ENCODE measurements at regions not wholly inside any gene's neighbourhood (a gene's known extent, or its start where the extent isn't known, plus 50 kb on each side); places are given as distances from the start of the nearest gene placed in this dataset.
"Not testable (repeated sequence)": the region's sequence is repeated elsewhere in the genome, so short reads cannot be mapped to it uniquely, and the experiment has no call there.

DNA sequence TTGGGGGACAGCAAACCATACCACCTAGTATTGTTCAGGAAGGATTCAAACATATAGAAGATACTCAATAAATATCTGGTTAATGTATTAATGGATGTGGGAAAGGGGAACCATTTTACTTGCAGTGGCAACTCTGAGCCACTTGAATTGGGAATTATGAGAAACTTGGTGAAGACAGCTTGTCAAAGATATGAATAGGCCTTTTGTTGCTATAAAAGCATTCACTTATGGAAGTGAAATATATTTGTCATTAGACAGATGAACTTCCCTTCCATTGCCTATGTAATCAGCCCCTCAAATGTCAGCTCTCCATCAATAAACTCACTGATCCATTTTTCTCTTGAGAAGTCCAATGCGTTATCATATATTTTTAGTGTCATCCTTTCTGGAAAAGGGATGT lies 56.1 kb downstream of the GPR85 start:
- no peak for DNase-seq

DNA sequence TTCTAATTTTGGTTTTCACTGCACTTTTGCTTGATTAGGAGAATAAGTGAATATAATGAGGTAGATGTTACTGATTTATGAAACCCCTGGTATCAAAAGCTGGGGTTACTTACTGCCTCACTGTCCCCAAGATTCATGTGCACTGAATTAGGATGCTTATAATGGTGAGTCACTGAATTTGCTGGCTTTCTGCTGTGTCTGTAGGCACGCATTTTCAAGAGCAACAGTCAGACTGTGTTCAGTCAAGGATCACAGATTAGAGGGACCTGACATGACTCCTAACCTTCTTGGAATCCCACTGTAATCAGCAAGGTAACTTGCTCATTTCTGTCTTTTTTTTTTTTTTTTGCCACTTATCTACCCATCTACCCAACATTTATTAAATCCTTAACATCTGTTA lies 59.7 kb downstream of the GPR85 start:
- DNase-seq = no peak

DNA sequence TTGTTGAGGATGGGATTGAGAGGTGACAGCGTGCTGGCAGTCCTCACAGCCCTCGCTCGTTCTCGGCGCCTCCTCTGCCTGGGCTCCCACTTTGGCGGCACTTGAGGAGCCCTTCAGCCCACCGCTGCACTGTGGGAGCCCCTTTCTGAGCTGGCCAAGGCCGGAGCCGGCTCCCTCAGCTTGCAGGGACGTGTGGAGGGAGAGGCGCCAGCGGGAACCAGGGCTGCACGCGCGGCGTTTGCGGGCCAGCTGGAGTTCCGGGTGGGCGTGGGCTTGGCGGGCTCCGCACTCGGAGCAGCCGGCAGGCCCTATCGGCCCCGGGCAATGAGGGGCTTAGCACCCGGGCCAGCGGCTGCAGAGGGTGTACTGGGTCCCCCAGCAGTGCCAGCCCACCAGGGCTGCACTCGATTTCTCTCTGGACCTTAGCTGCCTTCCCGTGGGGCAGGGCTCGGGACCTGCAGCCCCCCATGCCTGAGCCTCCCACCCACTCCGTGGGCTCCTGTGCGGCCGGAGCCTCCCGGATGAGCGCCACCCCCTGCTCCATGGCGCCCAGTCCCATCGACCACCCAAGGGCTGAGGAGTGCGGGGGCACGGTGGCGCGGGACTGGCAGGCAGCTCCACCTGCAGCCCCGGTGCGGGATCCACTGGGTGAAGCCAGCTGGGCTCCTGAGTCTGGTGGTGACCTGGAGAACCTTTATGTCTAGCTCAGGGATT lies 69.3 kb downstream of the GPR85 start:
- not testable (repeated sequence) for DNase-seq

DNA sequence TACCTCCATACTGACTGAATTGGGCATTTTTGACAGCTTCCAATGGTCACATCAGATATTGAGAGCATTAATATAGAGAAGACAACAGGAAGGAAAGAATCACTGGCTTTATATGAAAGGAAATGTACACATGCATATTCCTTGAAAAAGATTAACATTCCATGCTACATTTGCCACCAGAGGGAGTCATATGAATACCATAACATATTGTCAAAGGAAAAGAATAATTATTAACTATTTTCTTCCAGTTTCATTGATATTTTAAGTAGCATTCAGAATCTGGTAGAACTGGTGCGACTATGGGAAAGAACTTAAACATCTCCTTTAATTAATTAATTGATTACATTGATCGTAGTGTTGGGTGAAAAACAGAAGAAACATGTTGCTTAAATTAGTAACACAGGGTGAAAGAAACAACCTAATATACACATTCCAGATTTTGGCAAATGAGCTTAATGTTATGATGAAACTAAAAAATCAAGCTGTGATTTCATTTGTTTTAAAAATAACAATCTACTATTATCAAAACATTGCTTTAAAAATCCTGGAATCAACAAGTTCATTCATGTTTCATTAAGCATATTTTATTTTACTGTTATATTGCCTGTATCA lies 71.5 kb downstream of the GPR85 start:
- no peak for DNase-seq

DNA sequence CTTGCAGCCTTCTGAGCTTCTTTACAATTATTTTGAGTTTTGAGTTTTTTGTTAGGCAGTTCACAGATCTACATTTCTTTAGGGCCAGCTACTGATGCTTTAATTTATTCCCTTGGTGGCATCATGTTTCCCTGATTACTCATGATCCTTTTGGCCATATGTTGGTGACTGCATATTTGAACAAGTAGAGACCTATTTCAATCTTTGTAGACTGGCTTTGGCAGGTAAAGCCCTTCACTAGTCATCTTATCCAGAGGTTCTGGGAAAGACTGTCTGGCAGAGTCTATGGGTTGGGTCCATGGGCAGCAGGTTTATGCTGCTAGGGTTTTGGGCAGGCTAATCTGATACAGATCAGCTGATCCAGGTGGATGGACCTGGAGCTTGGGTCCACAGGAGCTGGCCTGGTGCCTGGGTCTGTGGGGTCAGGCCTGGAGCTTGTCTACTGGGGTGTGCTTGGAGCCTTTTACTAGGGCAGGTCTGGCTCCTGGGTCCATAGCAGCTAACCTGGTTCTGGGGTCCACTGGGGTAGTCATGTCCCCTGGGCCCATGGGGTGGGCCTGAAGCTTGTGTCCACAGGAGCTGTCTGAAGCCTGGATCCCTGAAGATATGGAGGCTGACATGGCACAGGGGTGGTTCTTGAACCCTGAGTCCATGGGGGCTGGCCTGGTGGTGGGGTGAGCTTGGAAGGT lies 72.7 kb downstream of the GPR85 start:
- DNase-seq = no peak

DNA sequence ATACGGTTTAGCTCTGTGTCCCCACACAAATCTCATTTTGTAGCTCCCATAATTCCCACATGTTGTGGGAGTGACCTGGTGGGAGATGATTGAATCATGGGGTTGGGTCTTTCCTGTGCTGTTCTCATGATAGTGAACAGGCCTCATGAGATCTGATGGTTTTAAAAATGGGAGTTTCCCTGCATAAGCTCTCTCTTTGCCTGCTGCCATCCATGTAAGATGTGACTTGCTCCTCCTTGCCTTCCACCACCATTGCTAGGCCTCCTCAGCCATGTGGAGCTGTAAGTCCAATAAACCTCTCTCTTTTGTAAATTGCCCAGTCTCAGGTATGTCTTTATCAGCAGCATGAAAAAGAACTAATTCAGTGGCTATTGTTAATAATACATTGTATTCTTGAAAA lies 73.8 kb downstream of the GPR85 start:
- not testable (repeated sequence) for DNase-seq

DNA sequence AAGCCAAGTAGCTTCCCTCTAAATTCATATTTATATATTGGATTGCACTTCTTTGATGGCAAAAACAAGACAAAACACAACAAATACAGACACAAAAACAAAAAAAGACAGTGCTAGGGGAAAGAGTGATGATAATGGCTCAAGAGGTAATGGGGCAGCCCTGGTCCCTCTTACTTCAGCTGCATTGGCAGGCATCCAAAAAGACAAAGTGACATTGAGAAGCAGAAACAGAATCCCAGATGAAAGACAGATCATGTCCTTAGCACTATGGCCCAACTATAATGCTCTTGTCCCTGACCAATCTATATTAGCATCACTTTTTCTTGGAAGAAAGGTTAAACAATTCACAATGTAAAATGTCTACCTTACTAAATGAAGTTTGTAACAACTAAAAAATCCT lies 76.2 kb downstream of the GPR85 start:
- DNase-seq = no peak

DNA sequence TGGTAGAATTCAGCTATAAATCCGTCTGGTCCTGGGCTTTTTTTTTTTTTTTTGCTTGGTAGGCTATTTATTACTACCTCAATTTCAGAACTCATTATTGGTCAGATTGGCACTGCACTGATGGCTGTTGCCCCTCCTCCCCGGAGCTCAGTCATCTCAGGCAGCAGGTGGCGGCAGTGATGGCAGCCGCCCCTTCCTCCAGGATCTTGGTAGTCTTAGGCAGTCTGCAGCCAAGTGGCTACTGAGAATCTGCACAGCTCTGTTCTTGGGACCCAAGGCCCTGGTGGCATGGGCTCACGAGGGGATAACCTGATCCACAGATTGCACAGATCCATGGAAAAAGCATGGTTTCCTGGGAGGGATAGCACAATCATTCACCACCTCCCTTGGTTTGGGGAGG lies 77.9 kb downstream of the GPR85 start:
- DNase-seq = no peak

DNA sequence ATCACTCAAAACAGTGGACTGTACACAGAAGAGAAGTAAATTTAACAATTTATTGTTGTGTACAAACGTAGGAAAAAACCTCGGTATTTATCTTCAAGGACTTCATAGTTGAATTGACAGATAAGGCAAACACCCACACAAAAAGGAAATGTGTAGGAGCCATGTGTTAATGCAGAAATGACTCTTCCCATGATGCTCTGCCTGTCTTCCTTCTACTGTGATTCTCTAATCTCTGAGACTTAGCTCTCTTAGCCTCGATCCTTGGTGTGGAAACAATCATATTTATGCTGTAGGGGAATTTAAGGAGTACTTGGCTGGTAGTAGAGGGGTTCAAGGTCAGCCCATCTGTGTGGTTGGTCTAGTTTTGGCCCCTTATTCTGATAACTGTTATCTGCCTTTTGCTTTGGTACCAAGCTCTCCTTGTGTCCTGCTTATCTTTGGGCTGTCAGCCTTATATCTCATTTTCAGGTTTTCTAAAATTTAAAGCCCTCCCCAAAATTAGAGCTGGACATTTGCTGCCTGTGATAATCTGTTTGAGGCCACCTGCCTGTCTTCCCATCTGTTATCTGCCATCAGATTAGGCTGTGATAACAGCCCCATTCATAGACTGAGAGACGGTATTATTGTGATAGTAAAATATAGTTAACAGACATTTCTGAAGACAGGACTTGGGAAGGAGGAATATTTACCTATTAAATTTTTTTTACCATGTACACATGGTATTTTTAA lies 81.7 kb downstream of the GPR85 start:
- DNase-seq = no peak

DNA sequence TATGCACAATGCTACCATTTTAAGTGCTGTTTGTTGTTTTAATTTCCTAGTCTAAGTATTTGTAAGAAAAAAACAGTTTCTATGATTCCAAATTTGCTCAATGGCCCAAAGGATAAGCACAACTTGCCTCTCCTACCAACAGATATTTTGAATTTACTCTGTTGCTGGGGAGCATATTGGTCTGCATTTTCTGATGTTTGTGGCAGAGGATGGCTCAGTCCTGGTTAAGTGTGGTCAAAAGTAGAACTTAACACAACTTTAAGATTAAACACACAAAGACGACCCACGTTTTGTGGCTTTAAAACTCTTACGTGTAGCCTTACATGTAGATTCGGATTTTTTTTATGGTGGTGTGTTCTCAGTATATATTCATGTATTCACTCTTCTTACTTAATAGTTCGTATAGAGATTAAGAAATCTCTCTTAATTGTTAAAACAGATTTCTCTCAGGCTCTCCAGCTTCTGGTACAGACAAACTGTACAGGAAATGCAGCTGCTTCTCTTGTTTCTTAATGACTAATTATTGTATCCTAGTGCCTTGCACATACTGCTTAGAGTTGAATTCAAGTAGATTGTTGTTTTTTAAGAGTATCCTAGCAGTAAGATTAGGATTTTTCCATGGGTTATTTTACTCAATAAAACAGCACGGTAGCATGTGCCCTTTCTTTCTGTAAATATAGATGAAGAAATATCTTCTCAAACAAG lies 86.2 kb downstream of the GPR85 start:
- DNase-seq = no peak

DNA sequence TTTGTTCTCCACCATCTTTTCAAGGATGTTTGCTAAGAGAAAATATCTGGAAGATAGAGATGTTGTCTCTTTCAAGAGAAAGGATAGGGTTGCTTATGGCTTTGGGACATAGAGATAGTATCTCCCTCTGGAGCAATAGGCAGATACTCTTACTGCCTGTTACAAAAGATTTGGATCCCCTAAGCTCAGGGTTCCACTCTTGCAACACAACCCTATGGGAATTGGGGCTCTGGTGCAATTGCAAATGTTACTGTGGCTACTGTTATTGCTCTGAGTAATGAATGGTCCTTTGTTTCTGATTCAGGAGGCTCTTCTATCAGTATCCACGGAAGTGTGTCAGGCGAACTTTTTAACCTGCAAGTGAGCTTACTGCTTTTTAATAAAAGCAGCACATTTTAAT lies 88.8 kb downstream of the GPR85 start:
- DNase-seq = no peak

DNA sequence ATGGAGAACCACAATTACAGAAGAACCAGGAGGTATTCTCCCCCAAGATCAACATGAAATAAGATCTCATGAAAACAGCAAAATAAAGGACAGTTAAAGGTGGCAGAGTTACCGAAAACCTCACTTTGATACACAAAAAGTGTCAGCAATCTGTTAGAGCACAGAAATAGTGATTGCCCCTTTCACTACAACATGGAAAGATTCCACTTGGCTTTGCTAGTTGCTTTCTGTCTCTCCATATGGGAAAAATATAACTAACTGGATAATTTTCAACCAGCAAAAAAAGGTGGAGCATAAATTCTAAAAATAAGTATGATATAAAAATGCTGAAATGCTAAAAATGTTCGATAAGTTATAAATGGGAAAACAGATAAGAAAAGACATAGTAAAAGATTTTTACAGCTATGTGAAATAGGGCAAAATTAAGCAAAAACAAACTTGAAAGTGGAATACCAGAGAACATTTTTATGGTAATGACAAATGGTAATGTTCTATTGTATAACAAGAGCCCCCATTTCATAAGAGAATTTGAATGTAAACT lies 90.2 kb downstream of the GPR85 start:
- DNase-seq = no peak

DNA sequence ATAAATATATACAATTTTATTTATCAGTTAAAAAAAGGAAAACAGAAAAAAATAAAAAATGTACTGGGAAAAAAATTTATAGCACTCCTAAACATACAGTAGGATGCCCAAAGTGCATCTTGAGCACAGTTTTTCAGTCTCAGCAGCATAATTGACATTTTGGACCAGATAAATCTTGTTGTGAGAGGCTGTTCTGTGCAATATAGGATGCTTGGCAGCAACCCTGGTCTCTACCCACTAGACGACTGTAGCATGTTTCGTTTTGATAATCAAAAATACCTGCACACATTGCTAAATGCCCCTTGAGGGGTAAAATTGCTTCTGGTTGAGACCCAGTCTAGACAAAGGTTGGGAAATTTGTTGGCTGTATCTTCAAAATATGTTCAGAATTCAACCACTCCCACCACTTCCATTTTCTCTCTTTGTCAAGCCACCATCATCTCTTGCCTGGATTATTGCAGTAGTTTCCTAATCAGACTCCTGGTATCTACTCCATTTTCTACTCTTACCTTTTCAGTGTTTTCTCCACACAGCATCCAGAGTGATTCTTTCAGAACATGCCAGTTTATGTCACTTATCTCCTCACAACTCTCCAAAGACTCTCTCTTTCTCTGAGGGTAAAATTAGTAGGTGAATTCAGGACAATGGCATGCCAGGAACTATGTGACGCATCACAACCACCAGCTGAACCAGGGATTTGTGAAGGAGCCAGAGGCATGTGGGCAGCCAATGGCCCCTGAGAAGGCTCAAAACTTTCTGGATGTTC lies 91.4 kb downstream of the GPR85 start:
- DNase-seq = no peak

DNA sequence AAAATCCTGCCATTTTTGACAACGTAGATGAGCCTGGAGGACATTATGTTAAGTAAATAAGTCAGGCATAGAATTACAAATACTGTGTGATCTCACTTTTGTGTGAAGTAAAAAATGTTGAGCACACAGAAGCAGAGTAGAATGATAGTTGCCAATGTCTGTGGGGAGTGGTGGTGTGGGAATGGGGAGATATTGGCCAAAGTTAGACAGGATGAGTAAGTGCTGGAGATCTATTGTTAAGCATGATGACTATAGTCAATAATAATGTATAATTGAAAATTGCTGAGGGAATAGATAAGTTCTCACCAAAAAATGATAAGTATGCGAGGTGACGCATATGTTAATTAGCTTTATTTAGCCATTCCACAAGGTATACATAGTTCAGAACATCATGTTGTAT lies 92.0 kb downstream of the GPR85 start:
- DNase-seq = no peak

DNA sequence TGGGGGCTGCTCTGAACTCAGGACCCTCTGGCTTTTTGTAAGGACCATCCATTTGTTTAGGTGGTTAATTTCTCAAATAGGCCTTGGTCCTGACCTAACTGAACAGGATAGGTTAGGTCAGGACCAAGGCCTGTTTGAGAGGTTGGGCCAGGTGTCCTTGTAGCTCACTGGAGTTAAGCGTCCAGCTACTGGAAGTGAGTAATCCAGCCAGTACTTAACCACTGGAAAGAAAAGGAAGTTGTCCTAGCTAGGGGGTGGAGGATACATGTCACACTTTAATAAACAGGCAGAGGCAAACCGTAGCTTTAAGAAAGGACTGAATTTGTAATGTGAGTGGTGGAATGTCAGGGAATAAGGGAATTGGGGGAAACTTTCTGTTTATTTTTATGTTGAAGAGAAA lies 96.0 kb downstream of the GPR85 start:
- DNase-seq = no peak

DNA sequence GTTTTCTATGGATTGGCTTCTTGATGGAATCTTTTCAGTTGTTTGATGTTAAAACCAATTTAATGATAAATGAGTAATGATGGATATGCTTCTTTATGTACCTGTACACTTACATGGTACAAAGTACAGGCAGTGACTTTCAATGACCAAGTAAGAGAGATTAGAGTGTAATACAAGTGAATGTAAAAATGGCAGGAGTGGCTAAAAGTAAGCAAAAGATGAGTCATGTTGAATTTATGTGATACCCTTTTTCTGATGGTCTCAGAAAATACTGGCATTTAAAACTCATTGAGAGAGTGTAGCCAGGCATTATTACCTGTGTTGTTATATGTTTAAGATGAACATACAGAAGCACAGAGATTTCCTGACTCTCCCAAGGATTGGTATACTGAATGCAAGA lies 97.1 kb downstream of the GPR85 start:
- no peak for DNase-seq

DNA sequence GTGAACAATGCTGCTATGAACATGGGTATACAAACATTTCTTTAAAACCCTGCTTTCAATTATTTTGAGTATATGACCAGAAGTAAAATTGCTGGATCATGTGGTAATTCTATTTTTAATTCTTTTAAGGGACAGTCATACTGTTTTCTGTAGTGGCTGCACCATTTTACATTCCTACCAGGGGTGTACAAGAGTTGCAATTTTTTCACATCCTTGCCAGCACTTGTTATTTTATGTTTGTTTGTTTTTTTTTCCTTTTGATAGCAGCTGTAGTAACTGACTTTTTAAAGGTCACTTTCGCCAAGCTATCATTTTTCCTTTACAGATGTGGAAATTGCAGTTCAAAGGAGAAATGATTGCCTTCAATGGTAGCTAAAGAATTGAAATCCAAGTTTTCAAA lies 99.5 kb downstream of the GPR85 start:
- DNase-seq = no peak

DNA sequence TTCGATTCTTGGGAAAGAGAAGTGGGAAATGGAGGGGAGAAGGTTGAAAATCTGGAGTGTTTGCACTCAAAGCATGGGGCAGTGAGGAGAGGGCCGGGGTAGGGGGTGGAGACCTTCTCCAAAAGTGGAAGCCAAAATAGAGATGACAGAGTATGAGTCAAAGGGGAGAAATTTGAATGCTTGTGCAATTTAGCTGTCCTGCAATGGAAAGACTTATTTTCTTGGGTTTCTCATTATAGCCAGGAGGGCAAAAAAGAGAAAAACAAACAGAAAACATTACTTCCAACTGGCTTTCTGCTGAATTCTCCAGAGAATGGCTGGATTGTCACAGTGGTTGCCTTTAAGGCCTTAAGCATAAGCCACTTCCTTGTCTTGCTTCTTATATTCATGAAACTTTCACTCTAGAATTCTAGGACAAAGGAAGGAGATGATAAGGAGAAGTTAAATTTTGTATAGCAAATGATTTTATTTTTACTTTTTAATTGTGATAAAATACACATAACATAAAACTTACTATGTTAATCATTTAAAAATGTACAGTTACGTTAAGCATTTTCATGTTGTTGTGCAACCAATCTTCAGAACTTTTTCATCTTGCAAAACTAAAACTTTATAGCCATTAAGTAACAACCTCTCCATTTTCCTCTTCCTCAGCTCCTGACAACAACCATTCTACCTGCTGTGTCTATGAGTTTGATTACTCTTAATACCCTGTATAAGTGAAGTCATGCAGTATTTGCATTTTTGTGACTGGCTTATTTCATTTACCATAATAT lies 100.2 kb downstream of the GPR85 start:
- DNase-seq = no peak

DNA sequence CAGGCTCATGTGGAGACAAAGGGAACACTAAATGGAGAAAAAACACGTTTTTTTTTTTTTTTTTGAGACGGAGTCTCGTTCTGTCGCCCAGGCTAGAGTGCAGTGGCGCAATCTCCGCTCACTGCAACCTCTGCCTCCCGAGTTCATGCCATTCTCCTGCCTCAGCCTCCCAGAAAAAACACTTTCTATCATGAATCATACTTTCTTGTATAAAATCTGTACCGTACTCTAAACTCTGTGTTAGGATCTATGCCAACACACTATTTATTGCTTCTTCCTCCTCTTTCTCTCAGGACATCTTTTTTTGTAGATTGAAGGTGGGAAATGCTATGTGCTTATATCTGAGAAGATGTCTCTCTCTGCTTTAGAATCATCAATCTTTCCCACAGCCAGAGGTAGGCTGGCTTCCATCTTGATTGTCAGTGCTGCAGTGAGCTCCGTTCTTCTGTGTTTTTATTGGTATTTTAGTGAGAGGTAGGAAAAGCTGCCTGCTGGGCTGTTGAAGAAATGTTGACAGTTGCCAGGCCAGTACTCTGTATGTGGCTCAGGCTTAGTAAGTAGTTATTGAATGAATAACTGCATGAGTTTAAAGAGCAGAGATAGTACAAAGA lies 101.1 kb downstream of the GPR85 start:
- no peak for DNase-seq

DNA sequence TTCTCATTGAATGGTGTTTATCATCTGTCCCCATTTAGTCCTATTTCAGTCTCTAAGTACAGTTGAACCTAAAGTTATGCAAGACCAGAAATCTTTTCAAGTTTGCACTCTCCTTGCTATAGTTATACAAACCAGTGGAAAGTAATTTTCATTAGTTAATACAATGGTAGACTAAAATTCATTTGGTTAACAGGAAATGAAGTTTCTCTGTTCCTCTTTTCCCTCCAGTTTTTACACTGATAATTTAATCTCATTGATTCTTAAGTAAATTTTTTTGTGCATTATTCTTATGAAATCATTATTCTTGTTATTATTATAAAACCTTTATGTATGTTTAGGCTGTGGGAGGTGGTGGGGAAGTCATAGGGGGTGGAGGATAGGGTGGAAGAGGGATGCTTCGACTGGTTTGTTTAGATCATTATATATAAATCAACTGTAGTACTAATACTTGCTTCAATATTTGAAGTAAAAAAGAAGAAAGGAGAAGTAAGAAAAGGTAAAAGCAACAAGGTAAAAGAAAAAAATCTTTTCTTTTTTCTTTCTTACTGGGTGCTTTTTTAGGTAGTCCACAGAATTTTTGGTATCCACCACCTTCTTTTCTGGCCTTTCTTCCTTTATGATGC lies 104.1 kb downstream of the GPR85 start:
- no peak for DNase-seq
